ENCODE measurements at regions not wholly inside any gene's neighbourhood (a gene's known extent, or its start where the extent isn't known, plus 50 kb on each side); places are given as distances from the start of the nearest gene placed in this dataset.
"Not testable (repeated sequence)": the region's sequence is repeated elsewhere in the genome, so short reads cannot be mapped to it uniquely, and the experiment has no call there.

GRCh38 chr17:14427900-14428647 lies 127.2 kb downstream of the HS3ST3B1 start:
- H3K79me2 ChIP-seq (ENCODE audit: insufficient read depth, low read length): no peaks in the 10 kb centered on the region
- no peak overlapping the region for H3K9ac ChIP-seq (ENCODE audit: insufficient read depth, low read depth, low read length)
- H3K36me3 ChIP-seq (replicated peaks in 1 of 2; ENCODE audit: control insufficient read depth in 1 of 2, insufficient read depth in 2 of 2, low read length in 2 of 2): peaks cover 10 to 35% of the 10 kb centered on the region in 2 experiments
- no peak overlapping the region for H3K27ac ChIP-seq (ENCODE audit: extremely low read length, insufficient read depth, low read length)
- in situ Hi-C loops (cut with HindIII; ENCODE audit: extremely low pct_ligation_motif_present, low pct_unique_long_range_greater_than_20kb): no loop called here
- DNase-seq (ENCODE audit: low spot score) (no peak), FAIRE-seq (no peak), ATAC-seq (no peak)
- H3K4me2 ChIP-seq (ENCODE audit: low read depth, low read length): no peak overlapping the region
- 93% methylated on average over 14 of the region's 14 CpGs for WGBS (ENCODE audit: low lambda C conversion rate)
- POLR2A ChIA-PET: interaction anchor here (1.4 to 1.5 kb wide), 2 partner anchors 54 to 127 kb away, joined by 5 read pairs; partner anchors contain the start of gene HS3ST3B1
- BruUV-seq (replicated peaks): no TSS peak
- intact Hi-C loops (cut with micrococcal nuclease; ENCODE audit: unreplicated experiment): no loop called here
- no peak overlapping the region for H3K4me3 ChIP-seq (replicated peaks in 1 of 3; ENCODE audit: insufficient read depth in 1 of 3, low read depth in 2 of 3, low read length in 3 of 3)
- TF ChIP-seq POLR2G (IDR thresholded peaks at IDR 0.05; ENCODE audit: low read depth, low read length) (0 out of 2 replicates have a peak, but pooled peaks have one; percentile 8), SMAD9 (CRISPR knock-in tag; IDR thresholded peaks at IDR 0.05) (no peak), POLR2AphosphoS5 (IDR thresholded peaks at IDR 0.05; ENCODE audit: low read depth, low read length) (peak; percentile 8; the same call in 1 of the 2 replicates)
- TF ChIP-seq, protein P1, sequence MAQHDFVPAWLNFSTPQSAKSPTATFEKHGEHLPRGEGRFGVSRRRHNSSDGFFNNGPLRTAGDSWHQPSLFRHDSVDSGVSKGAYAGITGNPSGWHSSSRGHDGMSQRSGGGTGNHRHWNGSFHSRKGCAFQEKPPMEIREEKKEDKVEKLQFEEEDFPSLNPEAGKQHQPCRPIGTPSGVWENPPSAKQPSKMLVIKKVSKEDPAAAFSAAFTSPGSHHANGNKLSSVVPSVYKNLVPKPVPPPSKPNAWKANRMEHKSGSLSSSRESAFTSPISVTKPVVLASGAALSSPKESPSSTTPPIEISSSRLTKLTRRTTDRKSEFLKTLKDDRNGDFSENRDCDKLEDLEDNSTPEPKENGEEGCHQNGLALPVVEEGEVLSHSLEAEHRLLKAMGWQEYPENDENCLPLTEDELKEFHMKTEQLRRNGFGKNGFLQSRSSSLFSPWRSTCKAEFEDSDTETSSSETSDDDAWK (CRISPR knock-in tag; IDR thresholded peaks at IDR 0.05): no peak
- peaks cover 3% of the 10 kb centered on the region; the same call in 1 of the 2 replicates for H4K20me1 ChIP-seq (ENCODE audit: insufficient read depth, low read length)
- H3K9me3 ChIP-seq (ENCODE audit: low read length): no peaks in the 10 kb centered on the region
- H3K27me3 ChIP-seq (ENCODE audit: control insufficient read depth in 1 of 2, insufficient read depth in 2 of 2, low read length in 2 of 2): no peaks in the 10 kb centered on the region
- H3K4me1 ChIP-seq (ENCODE audit: insufficient read depth, low read length): peaks cover 5% of the 10 kb centered on the region; the same call in 1 of the 2 replicates
- H2AFZ ChIP-seq (ENCODE audit: low read length): no peak overlapping the region
- CTCF ChIA-PET (ENCODE audit: low intra/inter-chr PET ratio, low total read pairs): no interaction called here

DNA sequence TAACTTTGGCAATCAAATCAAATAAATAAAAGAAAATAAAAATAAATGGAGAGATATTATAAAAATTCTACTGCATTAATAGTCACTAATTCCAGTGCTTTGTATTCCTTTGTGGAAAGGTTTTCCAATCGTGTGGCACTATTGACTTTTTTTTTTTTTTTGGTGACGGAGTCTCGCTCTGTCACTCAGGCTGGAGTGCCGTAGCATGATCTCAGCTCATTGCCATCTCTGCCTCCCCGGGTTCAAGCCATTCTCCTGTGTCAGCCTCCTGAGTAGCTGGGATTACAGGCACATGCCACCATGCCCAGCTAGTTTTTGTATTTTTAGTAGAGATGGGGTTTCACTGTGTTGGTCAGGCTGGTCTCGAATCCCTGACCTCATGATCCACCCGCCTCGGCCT lies 122.3 kb downstream of the HS3ST3B1 start:
- H3K9ac ChIP-seq (ENCODE audit: insufficient read depth, low read depth, low read length); H3K27ac ChIP-seq (ENCODE audit: extremely low read length, insufficient read depth, low read length); H3K79me2 ChIP-seq (ENCODE audit: insufficient read depth, low read length); H3K4me2 ChIP-seq (ENCODE audit: low read depth, low read length); H3K9me3 ChIP-seq (ENCODE audit: low read length); H3K4me3 ChIP-seq (replicated peaks in 1 of 3; ENCODE audit: insufficient read depth in 1 of 3, low read depth in 2 of 3, low read length in 3 of 3); H3K27me3 ChIP-seq (ENCODE audit: control insufficient read depth in 1 of 2, insufficient read depth in 2 of 2, low read length in 2 of 2); intact Hi-C loops (cut with micrococcal nuclease; ENCODE audit: unreplicated experiment); in situ Hi-C loops (cut with HindIII; ENCODE audit: extremely low pct_ligation_motif_present, low pct_unique_long_range_greater_than_20kb); H3K4me1 ChIP-seq (ENCODE audit: insufficient read depth, low read length); H2AFZ ChIP-seq (ENCODE audit: low read length); CTCF ChIA-PET (ENCODE audit: low intra/inter-chr PET ratio, low total read pairs); FAIRE-seq; BruUV-seq (replicated peaks); ATAC-seq; DNase-seq (ENCODE audit: low spot score): not testable (repeated sequence)
- Histone ChIP-seq H4K20me1 (ENCODE audit: insufficient read depth, low read length) (peaks cover 11% of the 10 kb centered on the region; the same call in 1 of the 2 replicates), H3K36me3 (replicated peaks in 1 of 2; ENCODE audit: control insufficient read depth in 1 of 2, insufficient read depth in 2 of 2, low read length in 2 of 2) (peaks cover 15 to 52% of the 10 kb centered on the region in 2 experiments; a peak in 4 of 5 replicates)
- 86% methylated on average over 8 of the region's 8 CpGs for WGBS (ENCODE audit: low lambda C conversion rate)
- POLR2A ChIA-PET: interaction anchor here (0.7 kb wide), 1 partner anchor 121 kb away, joined by 3 read pairs; no protein-coding TSS in a partner anchor

All from HepG2 (cell line).